Activated CD8-positive, alpha-beta T cell treated with anti-CD3 and anti-CD28 coated beads for 36 hours (primary cell): ENCODE measurements at regions not wholly inside any gene's neighbourhood (a gene's known extent, or its start where the extent isn't known, plus 50 kb on each side); places are given as distances from the start of the nearest gene placed in this dataset.
"Not testable (repeated sequence)": the region's sequence is repeated elsewhere in the genome, so short reads cannot be mapped to it uniquely, and the experiment has no call there.

Source experiments
- ATAC-seq: fragments of 200-7000 bp; cut with Tn5 transposase; one replicate; pipeline ENCODE4 v1.10.0; 2021; ENCODE audit warnings: mild to moderate bottlenecking, moderate library complexity
- CTCF ChIA-PET: fragments of 350-600 bp; sonication (Branson Sonifier 250); formaldehyde crosslinking; loops from one replicate; lab custom pipeline; 2021; ENCODE audit warnings: antibody characterized with exemption; lab: Charles Lee
- POLR2A ChIA-PET: fragments of 350-600 bp; sonication (Branson Sonifier 250); formaldehyde crosslinking; loops from one replicate; lab custom pipeline; 2021; ENCODE audit warnings: antibody characterized with exemption; lab: Charles Lee
- DNase-seq: peaks from one replicate; pipeline ENCODE4 v3.0.0-alpha.2; 2020
- H3K27ac Mint-ChIP-seq: one replicate; pipeline ENCODE4 v1.8.0; 2021; ENCODE audit warnings: mild to moderate bottlenecking, mixed read lengths
- H3K27me3 Mint-ChIP-seq: one replicate; pipeline ENCODE4 v1.8.0; 2021; ENCODE audit warnings: mixed read lengths
- H3K36me3 Mint-ChIP-seq: one replicate; pipeline ENCODE4 v1.8.0; 2021; ENCODE audit warnings: low read depth, mixed read lengths
- H3K4me1 Mint-ChIP-seq: one replicate; pipeline ENCODE4 v1.8.0; 2021; ENCODE audit warnings: low read depth, mixed read lengths
- H3K4me3 Mint-ChIP-seq: one replicate; pipeline ENCODE4 v1.8.0; 2021; ENCODE audit warnings: mild to moderate bottlenecking, moderate library complexity, mixed read lengths
- H3K9me3 Mint-ChIP-seq: one replicate; pipeline ENCODE4 v1.8.0; 2021; ENCODE audit warnings: mixed read lengths
- CTCF ChIP-seq: fragments of 200-600 bp; IDR thresholded peaks from one replicate; pipeline ENCODE4 v1.8.0; 2022; ENCODE audit warnings: antibody characterized with exemption, mild to moderate bottlenecking
- intact Hi-C: fragments of 100-400 bp; cut with micrococcal nuclease; formaldehyde crosslinking; loops from one replicate; pipeline ENCODE4 v1.10.0; 2022

- POLR2A ChIA-PET = no interaction called here
Observed at GRCh38 chrX:817759-818300, 187.2 kb downstream of the SHOX start.

GRCh38 chrX:817147-817546 lies 186.6 kb downstream of the SHOX start:
- DNase-seq, intact Hi-C loops, ATAC-seq, H3K27ac Mint-ChIP-seq, POLR2A ChIA-PET, H3K9me3 Mint-ChIP-seq, H3K36me3 Mint-ChIP-seq, CTCF ChIA-PET, H3K27me3 Mint-ChIP-seq, H3K4me3 Mint-ChIP-seq, H3K4me1 Mint-ChIP-seq: not testable (repeated sequence)

More at GRCh38 chrX:817759-818300, 187.2 kb downstream of the SHOX start:
- DNase-seq (no peak), ATAC-seq (no peak)
- H3K4me3 Mint-ChIP-seq = no peak overlapping the region
- H3K4me1 Mint-ChIP-seq = no peaks in the 10 kb centered on the region
- CTCF ChIA-PET = no interaction called here
- intact Hi-C loops = no loop called here
- no peak for TF ChIP-seq CTCF
- H3K36me3 Mint-ChIP-seq = no peaks in the 10 kb centered on the region
- H3K27me3 Mint-ChIP-seq = no peaks in the 10 kb centered on the region
- peaks cover 5% of the 10 kb centered on the region for H3K9me3 Mint-ChIP-seq
- H3K27ac Mint-ChIP-seq = no peak overlapping the region

- Mint-ChIP-seq H3K9me3 (peaks cover 4% of the 10 kb centered on the region), H3K27me3 (no peaks in the 10 kb centered on the region), H3K4me3 (no peak overlapping the region), H3K4me1 (no peaks in the 10 kb centered on the region), H3K27ac (no peak overlapping the region), H3K36me3 (no peaks in the 10 kb centered on the region)
- no peak for TF ChIP-seq CTCF
- ATAC-seq = no peak
- no peak for DNase-seq
- CTCF ChIA-PET = no interaction called here
- POLR2A ChIA-PET = no interaction called here
- intact Hi-C loops = no loop called here
Observed at GRCh38 chrX:816411-816810, 185.8 kb downstream of the SHOX start.

GRCh38 chrX:810186-810585 lies 179.6 kb downstream of the SHOX start:
- Mint-ChIP-seq H3K36me3 (no peaks in the 10 kb centered on the region), H3K9me3 (no peaks in the 10 kb centered on the region), H3K27ac (no peak overlapping the region), H3K4me3 (no peak overlapping the region), H3K4me1 (peaks cover 2% of the 10 kb centered on the region), H3K27me3 (peaks cover 9% of the 10 kb centered on the region)
- DNase-seq = no peak
- intact Hi-C loops = no loop called here
- TF ChIP-seq CTCF = no peak
- ChIA-PET POLR2A (no interaction called here), CTCF (no interaction called here)
- ATAC-seq = no peak

GRCh38 chrX:809081-809480 lies 178.5 kb downstream of the SHOX start:
- Mint-ChIP-seq H3K36me3 (no peaks in the 10 kb centered on the region), H3K4me3 (no peak overlapping the region), H3K27ac (no peak overlapping the region), H3K9me3 (no peaks in the 10 kb centered on the region), H3K27me3 (peaks cover 12% of the 10 kb centered on the region), H3K4me1 (peaks cover 2% of the 10 kb centered on the region)
- TF ChIP-seq CTCF = no peak
- DNase-seq (no peak), ATAC-seq (no peak)
- ChIA-PET POLR2A (no interaction called here), CTCF (no interaction called here)
- intact Hi-C loops = no loop called here

GRCh38 chrX:806586-806985 lies 176.0 kb downstream of the SHOX start:
- ChIA-PET CTCF (no interaction called here), POLR2A (no interaction called here)
- H3K9me3 Mint-ChIP-seq = peaks cover 5% of the 10 kb centered on the region
- H3K27me3 Mint-ChIP-seq = peaks cover 15% of the 10 kb centered on the region
- peaks cover 2% of the 10 kb centered on the region for H3K4me1 Mint-ChIP-seq
- H3K27ac Mint-ChIP-seq = no peak overlapping the region
- intact Hi-C loops = no loop called here
- ATAC-seq = no peak
- H3K4me3 Mint-ChIP-seq = no peak overlapping the region
- H3K36me3 Mint-ChIP-seq = no peaks in the 10 kb centered on the region
- DNase-seq = no peak
- TF ChIP-seq CTCF = no peak
